NCI-H128 (cell line): ENCODE measurements at regions not wholly inside any gene's neighbourhood (a gene's known extent, or its start where the extent isn't known, plus 50 kb on each side); places are given as distances from the start of the nearest gene placed in this dataset.
"Not testable (repeated sequence)": the region's sequence is repeated elsewhere in the genome, so short reads cannot be mapped to it uniquely, and the experiment has no call there.

Experiments used
- DNase-seq: peaks from one replicate; lab custom pipeline; 2025; ENCODE audit not compliant: unreplicated experiment; lab: John Stamatoyannopoulos, UW

- peak; percentile 48 for DNase-seq
These were observed 58.3 kb upstream of the EEA1 start for GRCh38 chr12:92987362-92987761.

- no peak for DNase-seq
These were observed 58.9 kb upstream of the EEA1 start for GRCh38 chr12:92987846-92988621.

- no peak for DNase-seq
These were observed 59.6 kb upstream of the EEA1 start for GRCh38 chr12:92988622-92989130.

- no peak for DNase-seq
These were observed 60.8 kb upstream of the EEA1 start for GRCh38 chr12:92989715-92990484.

GRCh38 chr12:92991134-92991533, 62.0 kb upstream of the EEA1 start:
- DNase-seq, result no peak

- no peak for DNase-seq
These were observed 62.9 kb upstream of the EEA1 start for GRCh38 chr12:92992041-92992440.

- DNase-seq, result no peak
These were observed 64.2 kb upstream of the EEA1 start for GRCh38 chr12:92993259-92993658.

GRCh38 chr12:92995258-92995903, 66.3 kb upstream of the EEA1 start:
- no peak for DNase-seq

- DNase-seq, result no peak
These were observed 70.9 kb upstream of the EEA1 start for GRCh38 chr12:93000026-93000425.

- DNase-seq, result no peak
These were observed 72.3 kb upstream of the EEA1 start for GRCh38 chr12:93001407-93001806.

GRCh38 chr12:93002293-93003054, 73.4 kb upstream of the EEA1 start:
- DNase-seq, result no peak

GRCh38 chr12:93003531-93004239, 74.6 kb upstream of the EEA1 start:
- DNase-seq, result no peak

- no peak for DNase-seq
These were observed 76.9 kb upstream of the EEA1 start for GRCh38 chr12:93005928-93006392.

GRCh38 chr12:93006471-93007208, 77.5 kb upstream of the EEA1 start:
- DNase-seq, result no peak

GRCh38 chr12:93007544-93007943, 78.4 kb upstream of the EEA1 start:
- no peak for DNase-seq

GRCh38 chr12:93008044-93008778, 79.1 kb upstream of the EEA1 start:
- DNase-seq, result no peak

GRCh38 chr12:93008880-93009279, 79.8 kb upstream of the EEA1 start:
- not testable (repeated sequence) for DNase-seq

GRCh38 chr12:93009533-93009932, 80.4 kb upstream of the EEA1 start:
- no peak for DNase-seq

GRCh38 chr12:93010461-93010860, 81.4 kb upstream of the EEA1 start:
- DNase-seq, result no peak
